ENCODE measurements at regions not wholly inside any gene's neighbourhood (a gene's known extent, or its start where the extent isn't known, plus 50 kb on each side); places are given as distances from the start of the nearest gene placed in this dataset.
"Not testable (repeated sequence)": the region's sequence is repeated elsewhere in the genome, so short reads cannot be mapped to it uniquely, and the experiment has no call there.

- DNase-seq (ENCODE audit: low spot score) = no peak
Measured at GRCh38 chr17:53633856-53634255, 188.9 kb upstream of the KIF2B start.

DNA sequence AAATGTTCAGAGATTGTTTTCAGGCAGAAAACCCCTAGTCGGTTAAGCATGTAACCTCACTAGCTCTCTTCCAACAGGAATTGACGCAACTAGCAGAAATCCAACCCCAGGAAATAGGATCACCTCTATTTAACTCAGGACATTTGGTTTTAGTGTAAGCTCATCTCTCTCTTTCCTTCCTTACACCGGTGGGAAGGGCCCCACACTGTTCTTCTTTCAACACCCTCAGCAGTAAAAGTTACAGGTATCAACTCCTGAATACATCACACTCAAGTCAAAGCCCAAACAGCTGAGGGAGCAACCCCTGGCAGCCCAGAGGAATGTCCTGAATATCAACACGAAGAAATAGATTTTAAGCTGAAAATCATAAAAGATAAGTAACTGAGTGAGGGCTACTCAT is 191.2 kb upstream of the KIF2B start:
- no peak for DNase-seq (ENCODE audit: low spot score)

DNA sequence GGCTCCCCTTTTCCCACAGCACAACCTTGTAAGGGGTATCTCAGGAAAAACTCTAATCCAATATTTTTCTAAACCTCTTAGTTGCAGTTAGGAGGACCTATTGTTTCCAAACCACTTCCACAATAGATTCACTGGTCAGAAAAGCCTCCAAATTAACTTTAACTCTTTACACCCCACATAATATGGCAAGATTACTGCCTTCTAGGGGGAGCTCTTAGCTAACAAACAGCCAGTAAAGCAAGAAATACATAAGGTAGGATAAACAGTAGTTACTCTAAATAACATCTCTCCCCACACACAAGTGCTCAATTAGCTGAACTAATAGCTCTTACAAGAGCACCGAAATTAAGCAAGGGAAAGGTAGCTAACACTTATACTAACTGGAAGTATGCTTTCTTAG is 192.1 kb upstream of the KIF2B start:
- no peak for DNase-seq (ENCODE audit: low spot score)

GRCh38 chr17:53630115-53630514 is 192.6 kb upstream of the KIF2B start:
- no peak for DNase-seq (ENCODE audit: low spot score)

GRCh38 chr17:53629188-53629587 is 193.5 kb upstream of the KIF2B start:
- DNase-seq (ENCODE audit: low spot score) = no peak

DNA sequence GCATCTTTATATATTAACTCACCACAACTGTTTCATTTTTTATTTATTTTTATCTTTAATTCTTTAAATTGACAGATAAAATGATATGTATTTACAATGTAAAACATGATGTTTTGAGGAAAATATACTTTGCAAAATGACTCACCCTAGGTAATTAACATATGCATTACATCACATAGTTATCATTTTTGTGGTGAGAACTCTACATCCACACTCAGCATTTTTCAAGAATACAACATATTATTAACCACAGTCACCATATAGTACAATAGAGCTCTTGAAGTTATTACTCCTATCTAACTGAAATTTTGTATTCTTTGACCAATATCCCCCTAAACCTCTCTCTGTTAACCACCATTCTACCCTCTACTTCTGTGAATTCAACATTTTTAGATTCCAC is 194.7 kb upstream of the KIF2B start:
- no peak for DNase-seq (ENCODE audit: low spot score)

- no peak for DNase-seq (ENCODE audit: low spot score)
Measured at GRCh38 chr17:53627511-53627910, 195.2 kb upstream of the KIF2B start.

- DNase-seq (ENCODE audit: low spot score) = no peak
Measured at GRCh38 chr17:53626286-53626685, 196.4 kb upstream of the KIF2B start.

GRCh38 chr17:53619025-53619424 is 203.7 kb upstream of the KIF2B start:
- DNase-seq (ENCODE audit: low spot score) = no peak

DNA sequence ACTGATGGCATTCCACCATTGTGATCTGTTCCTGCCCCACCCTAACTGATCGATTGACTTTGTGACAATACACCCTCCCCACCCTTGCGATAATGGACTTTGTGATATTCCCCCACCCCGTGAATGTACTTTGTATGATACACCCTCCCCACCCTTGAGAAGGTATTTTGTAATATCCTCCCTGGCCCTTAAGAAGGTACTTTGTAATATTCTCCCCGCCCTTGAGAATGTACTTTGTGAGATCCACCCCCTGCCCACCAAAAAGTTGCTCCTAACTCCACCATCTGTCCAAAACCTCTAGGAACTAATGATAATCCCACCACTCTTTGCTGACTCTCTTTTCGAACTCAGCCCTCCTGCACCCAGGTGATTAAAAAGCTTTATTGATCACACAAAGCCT is 214.5 kb upstream of the KIF2B start:
- not testable (repeated sequence) for DNase-seq (ENCODE audit: low spot score)

- no peak for DNase-seq (ENCODE audit: low spot score)
Measured at GRCh38 chr17:53607475-53607874, 215.3 kb upstream of the KIF2B start.

- no peak for DNase-seq (ENCODE audit: low spot score)
Measured at GRCh38 chr17:53588317-53588716, 234.4 kb upstream of the KIF2B start.

DNA sequence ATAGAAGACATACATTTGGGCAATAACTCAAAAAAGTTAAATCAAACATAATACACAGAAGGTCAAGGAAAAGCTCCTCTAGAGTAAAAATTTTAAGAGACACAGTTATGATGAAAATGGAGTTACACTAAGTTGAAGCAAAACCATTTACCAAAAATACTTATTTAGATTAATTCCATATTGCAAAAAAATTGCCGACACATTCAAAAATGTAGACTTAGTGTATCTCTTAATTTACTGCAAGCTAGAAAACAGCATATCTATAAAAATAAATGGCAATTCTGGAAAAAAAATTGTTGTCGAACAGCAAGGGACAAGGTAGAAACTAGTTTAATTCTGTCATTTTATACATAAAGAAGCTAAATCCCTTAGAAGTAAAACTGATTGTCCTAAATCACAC is 248.7 kb upstream of the KIF2B start:
- DNase-seq (ENCODE audit: low spot score) = no peak

GRCh38 chr17:53571342-53571741 is 251.4 kb upstream of the KIF2B start:
- DNase-seq (ENCODE audit: low spot score) = no peak

GRCh38 chr17:53570731-53571130 is 252.0 kb upstream of the KIF2B start:
- no peak for DNase-seq (ENCODE audit: low spot score)

DNA sequence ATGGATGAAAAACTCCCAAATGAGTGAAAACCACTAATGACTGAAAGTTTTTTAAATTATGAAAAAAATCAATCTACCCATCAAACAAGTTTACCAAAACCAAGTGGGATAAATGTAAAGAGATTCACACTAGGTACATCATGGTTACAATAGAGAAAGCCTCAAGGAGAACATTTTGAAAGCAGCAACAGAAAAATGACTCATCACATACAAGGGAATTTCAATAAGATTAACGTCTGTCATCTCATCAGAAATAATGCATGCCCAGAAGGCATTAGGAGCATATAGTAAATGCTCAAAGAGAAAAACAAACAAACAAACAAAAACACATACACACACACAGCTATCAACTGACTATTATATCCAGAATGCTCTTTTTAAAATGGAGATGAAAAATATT is 261.8 kb upstream of the KIF2B start:
- DNase-seq (ENCODE audit: low spot score) = no peak

DNA sequence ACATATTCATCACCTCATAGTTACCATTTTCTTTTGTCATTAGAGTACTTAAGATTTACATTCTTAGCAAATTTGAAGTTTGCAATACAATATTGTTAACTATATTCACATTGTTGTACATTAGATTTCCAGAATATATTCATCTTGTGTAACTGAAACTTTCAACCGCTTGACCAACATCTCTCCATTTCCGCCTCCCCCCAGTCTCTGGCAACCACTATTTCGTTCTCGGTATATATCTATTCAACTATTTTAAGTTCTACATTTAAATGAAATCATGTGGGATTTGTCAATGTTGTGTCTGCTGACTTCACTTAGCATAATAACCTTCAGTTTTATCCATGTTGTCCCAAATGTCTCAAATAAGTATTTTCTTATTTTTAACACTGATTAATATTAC is 274.5 kb upstream of the KIF2B start:
- DNase-seq (ENCODE audit: low spot score) = no peak

GRCh38 chr17:53543472-53543871 is 279.3 kb upstream of the KIF2B start:
- DNase-seq (ENCODE audit: low spot score) = no peak

DNA sequence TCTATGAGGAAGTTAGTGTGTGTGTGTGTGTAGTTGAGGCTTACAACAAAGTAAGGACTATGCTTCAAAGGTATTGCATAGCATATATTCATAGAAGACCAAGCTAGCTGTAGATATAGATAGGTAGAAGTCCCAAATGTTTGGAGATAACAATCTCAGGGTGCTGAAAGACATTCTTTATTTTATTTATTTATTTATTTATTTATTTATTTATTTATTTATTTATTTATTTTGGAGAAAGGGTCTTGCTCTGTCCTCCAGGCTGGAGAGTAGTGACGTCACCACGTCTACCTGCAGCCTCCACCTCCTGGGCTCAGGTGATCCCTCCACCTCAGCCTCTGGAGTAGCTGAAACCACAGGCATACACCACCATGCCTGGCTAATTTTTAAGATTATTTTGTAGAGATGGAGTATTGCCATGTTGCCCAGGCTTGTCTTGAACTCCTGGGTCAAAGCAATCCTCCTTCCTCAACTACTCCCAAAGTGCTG is 284.6 kb upstream of the KIF2B start:
- no peak for DNase-seq (ENCODE audit: low spot score)

DNA sequence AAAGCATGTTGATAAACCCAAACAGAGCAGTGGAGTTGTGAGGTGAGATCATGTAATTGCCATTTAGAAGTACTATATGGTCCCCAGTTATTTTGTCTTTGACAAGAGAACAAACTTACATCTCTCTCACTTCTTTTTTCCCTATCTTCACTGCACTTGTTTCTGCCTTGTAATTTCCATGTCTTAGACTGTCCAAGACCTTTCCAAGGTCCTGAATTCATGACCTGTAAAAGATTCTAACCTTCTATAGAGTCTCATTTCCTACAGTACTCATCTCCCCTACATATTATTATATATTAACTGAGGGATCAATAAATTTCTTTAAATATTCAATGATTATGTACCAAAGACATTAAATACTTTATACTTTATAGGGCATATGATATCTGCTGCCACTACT is 295.3 kb upstream of the KIF2B start:
- DNase-seq (ENCODE audit: low spot score) = no peak

DNA sequence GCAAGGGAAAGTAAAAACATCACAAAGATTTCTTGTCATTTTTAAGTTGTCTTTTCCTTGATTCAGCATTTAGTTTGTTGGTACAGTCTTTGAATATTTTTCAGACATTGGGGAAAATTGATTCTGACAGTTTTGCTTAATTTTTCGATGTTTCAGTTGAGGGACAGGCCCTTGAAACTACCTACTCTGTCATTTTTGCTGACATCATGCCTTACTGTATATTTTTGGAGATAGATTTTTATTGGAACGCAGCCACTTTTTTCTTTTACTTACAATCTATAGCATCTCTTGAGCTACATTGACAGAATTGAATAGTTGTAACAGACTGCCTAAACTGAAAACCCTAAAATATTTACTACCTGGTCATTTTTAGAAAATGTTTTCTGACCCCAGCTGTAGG is 297.1 kb upstream of the KIF2B start:
- DNase-seq (ENCODE audit: low spot score) = no peak

DNA sequence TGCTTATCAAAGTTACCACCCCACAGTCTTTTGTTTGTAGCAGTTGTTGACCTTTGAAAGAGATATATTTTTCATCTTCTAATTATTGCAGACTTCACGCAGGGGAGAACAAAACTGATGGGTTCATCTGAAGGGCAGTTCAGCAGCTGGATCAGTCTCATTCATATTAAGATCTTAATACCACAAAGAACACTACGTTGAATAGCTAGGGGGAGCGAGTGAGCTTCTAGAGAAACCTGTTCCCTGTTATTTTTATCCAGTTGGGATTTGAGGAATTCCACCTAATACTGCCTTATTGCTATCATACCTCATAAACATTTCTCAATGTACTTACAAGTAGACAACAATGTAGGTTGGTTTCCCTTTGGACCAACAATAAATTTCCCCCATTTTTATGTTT is 306.1 kb upstream of the KIF2B start:
- DNase-seq (ENCODE audit: low spot score) = no peak

DNA sequence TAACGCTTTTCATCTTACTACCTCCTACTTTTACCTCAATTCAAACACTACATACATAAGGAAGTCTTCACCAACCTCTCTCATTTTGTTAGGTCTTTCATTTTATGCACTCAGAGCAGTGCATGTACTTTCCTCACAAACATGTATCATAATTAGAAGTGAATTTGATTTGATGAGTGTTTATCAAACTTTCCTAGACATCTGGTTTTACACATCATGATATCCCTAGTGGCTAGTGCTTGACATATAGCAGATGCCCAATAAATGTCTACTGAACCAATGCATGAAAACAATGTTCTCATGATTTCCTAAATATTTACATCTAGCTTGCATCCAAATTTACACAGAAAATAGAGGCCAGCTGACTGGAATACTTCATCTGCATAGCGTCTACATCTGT is 323.4 kb upstream of the KIF2B start:
- no peak for DNase-seq (ENCODE audit: low spot score)

DNA sequence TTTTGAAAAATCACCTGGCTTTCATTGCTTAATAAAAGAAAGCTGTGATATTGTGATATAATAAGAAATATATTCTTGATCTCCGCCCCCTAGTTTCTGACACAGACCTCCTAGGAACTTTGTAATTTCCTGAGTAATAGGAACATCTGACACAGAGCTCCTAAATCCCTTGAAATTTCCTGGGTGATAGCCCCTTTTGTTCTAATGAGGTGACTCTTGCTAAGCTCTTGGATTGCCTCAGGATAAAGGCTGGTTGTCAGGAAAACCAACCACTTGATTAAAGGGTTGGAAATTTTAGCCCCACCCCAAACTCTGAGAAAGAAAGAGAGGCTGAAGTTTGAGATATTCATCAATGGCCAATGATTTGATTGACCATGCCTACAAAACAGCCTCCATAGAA is 326.4 kb upstream of the KIF2B start:
- no peak for DNase-seq (ENCODE audit: low spot score)

DNA sequence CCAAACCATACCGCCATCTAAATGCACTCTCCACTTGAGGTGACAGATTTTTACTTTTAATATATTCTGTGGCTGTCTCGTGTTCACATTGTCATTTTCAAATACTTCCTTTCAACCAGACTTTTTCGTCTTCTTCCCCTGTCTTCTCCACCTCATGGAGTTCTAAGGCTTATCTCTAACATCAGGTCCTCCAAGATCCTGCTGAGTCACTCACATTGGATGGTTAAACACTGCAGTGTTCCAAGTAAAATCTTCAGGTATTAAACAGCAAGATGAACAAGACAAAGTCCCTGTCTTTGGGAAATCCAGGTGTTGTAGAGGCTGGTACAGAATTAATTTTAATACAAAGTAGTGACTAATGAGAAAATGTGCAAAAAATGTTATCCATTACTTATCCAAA is 330.2 kb upstream of the KIF2B start:
- no peak for DNase-seq (ENCODE audit: low spot score)
